OCI-LY3 (cell line): ENCODE measurements at regions not wholly inside any gene's neighbourhood (a gene's known extent, or its start where the extent isn't known, plus 50 kb on each side); places are given as distances from the start of the nearest gene placed in this dataset.

Experiments used
- CTCF ChIP-seq: fragments of 200-600, 300-600 bp; sonication (generic); IDR thresholded peaks from 2 replicates; pipeline ENCODE4 v1.5.1; 2014; ENCODE audit warnings: antibody characterized with exemption, low read length, low read depth
- EZH2phosphoT487 ChIP-seq: fragments of 200-600 bp; shearing (Covaris generic); IDR thresholded peaks from 2 replicates; pipeline ENCODE4 v1.6.1; 2018; ENCODE audit warnings: antibody characterized with exemption, mixed run types, low read depth

- TF ChIP-seq CTCF (no peak), EZH2phosphoT487 (no peak)
Observed at GRCh38 chr7:142329062-142329790, 71.4 kb upstream of the PRSS58 start.
